ENCODE measurements at regions not wholly inside any gene's neighbourhood (a gene's known extent, or its start where the extent isn't known, plus 50 kb on each side); places are given as distances from the start of the nearest gene placed in this dataset.
"Not testable (repeated sequence)": the region's sequence is repeated elsewhere in the genome, so short reads cannot be mapped to it uniquely, and the experiment has no call there.

DNA sequence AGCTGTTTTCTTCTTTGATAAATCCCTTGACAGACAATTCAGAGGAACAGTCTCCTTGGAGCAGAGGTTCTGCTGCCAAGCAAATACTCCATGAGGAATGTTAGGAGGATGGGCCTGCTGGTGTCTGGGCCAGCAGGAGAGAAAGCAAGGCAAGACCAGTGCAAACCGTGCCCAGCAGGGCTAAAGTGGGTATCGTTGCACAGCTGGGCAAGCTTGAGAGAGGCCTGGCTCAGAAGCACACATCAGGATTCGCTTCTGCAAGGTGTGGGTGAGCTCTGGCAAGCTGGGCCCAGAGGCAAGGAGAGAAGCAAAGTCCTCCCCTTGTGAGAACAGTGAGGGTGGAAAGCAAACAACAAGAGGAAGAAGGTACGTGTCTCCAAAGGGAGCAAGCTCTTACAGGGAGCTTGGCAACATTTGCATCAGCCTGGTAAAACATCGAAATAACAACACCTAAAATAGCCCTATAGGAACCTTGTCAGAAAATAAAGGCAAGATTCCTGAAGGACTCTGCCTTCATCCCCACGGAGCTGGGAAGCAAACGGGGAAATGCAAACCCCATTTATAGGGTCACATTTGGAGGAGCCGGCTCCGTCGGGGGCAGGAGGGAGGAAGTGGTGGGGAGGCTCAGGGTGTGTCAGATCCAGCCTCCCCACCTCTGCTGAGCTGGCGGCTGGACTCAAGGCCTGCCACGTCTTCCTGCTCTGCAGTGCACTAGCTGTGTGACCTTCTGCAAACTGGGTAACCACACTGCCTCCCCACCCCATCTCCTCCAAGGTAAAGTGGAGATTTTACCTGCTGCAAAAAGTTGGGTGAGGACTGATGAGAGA is 62.3 kb upstream of the HIVEP3 start:
- no peaks in the 10 kb centered on the region for H3K36me3 ChIP-seq (ENCODE audit: control insufficient read depth, insufficient read depth, low read length)
- no peak overlapping the region for H3K9ac ChIP-seq (ENCODE audit: low read depth, low read length)
- no peak overlapping the region for H3K4me3 ChIP-seq (ENCODE audit: low read depth, low read length)
- H3K4me1 ChIP-seq (ENCODE audit: control insufficient read depth, insufficient read depth, low read length): peaks cover 14% of the 10 kb centered on the region
- no peaks in the 10 kb centered on the region for H3K9me3 ChIP-seq (ENCODE audit: control insufficient read depth, insufficient read depth, low read length)
- H3K27me3 ChIP-seq (ENCODE audit: control insufficient read depth, insufficient read depth, low read length): no peaks in the 10 kb centered on the region

GRCh38 chr1:41978986-41979385 is 60.3 kb upstream of the HIVEP3 start:
- Histone ChIP-seq H3K36me3 (ENCODE audit: control insufficient read depth, insufficient read depth, low read length) (no peaks in the 10 kb centered on the region), H3K4me3 (ENCODE audit: low read depth, low read length) (no peak overlapping the region), H3K9ac (ENCODE audit: low read depth, low read length) (no peak overlapping the region), H3K27me3 (ENCODE audit: control insufficient read depth, insufficient read depth, low read length) (no peaks in the 10 kb centered on the region), H3K9me3 (ENCODE audit: control insufficient read depth, insufficient read depth, low read length) (no peaks in the 10 kb centered on the region), H3K4me1 (ENCODE audit: control insufficient read depth, insufficient read depth, low read length) (peaks cover 14% of the 10 kb centered on the region)

DNA sequence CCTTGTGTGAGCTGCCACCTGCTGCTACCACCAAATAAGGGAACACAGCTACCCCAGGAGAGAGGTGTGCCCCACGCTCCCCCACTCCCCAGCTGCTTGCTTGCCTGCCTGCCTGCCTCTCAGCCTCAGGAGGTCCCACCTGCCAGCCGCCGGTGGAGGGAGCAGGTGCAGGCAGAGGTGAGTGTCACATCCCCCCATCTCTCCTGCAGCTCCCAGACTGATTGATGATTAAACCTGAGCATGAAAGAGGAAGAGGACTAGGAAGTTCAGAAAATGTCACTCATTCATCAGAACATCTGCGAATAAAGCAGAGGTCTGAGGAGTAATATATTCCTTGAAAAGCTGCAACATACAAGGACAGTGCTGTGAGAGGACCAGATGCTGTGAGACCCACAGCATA is 58.6 kb upstream of the HIVEP3 start:
- Histone ChIP-seq H3K9me3 (ENCODE audit: control insufficient read depth, insufficient read depth, low read length) (no peaks in the 10 kb centered on the region), H3K4me1 (ENCODE audit: control insufficient read depth, insufficient read depth, low read length) (peaks cover 13% of the 10 kb centered on the region), H3K36me3 (ENCODE audit: control insufficient read depth, insufficient read depth, low read length) (no peaks in the 10 kb centered on the region), H3K4me3 (ENCODE audit: low read depth, low read length) (no peak overlapping the region), H3K9ac (ENCODE audit: low read depth, low read length) (no peak overlapping the region), H3K27me3 (ENCODE audit: control insufficient read depth, insufficient read depth, low read length) (no peaks in the 10 kb centered on the region)

DNA sequence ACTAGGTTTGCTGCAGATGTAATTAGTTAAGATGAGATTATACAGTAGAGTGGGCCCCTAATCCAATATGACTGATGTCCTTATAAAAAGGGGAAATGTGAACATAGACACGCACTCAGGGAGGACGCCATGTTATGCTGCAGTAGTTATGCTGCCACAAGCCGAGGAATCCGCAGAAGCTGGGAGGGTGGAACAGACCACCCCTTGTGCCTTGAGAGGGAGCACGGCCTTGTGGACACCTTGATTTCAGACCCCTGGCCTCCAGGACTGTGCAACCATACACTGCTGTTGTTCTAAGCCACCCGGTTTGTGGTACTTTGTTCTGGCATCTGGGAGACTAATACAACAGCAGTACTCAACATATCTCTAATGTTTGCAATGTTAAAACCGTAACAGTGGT is 57.9 kb upstream of the HIVEP3 start:
- Histone ChIP-seq H3K36me3 (ENCODE audit: control insufficient read depth, insufficient read depth, low read length) (no peaks in the 10 kb centered on the region), H3K27me3 (ENCODE audit: control insufficient read depth, insufficient read depth, low read length) (no peaks in the 10 kb centered on the region), H3K9ac (ENCODE audit: low read depth, low read length) (no peak overlapping the region), H3K4me1 (ENCODE audit: control insufficient read depth, insufficient read depth, low read length) (peaks cover 9% of the 10 kb centered on the region), H3K4me3 (ENCODE audit: low read depth, low read length) (no peak overlapping the region), H3K9me3 (ENCODE audit: control insufficient read depth, insufficient read depth, low read length) (no peaks in the 10 kb centered on the region)

GRCh38 chr1:41975850-41976569 is 57.3 kb upstream of the HIVEP3 start:
- Histone ChIP-seq H3K27me3 (ENCODE audit: control insufficient read depth, insufficient read depth, low read length) (no peaks in the 10 kb centered on the region), H3K4me3 (ENCODE audit: low read depth, low read length) (no peak overlapping the region), H3K9ac (ENCODE audit: low read depth, low read length) (no peak overlapping the region), H3K9me3 (ENCODE audit: control insufficient read depth, insufficient read depth, low read length) (no peaks in the 10 kb centered on the region), H3K36me3 (ENCODE audit: control insufficient read depth, insufficient read depth, low read length) (no peaks in the 10 kb centered on the region), H3K4me1 (ENCODE audit: control insufficient read depth, insufficient read depth, low read length) (peaks cover 4% of the 10 kb centered on the region)

- H3K27me3 ChIP-seq (ENCODE audit: control insufficient read depth, insufficient read depth, low read length): no peaks in the 10 kb centered on the region
- no peaks in the 10 kb centered on the region for H3K36me3 ChIP-seq (ENCODE audit: control insufficient read depth, insufficient read depth, low read length)
- H3K9me3 ChIP-seq (ENCODE audit: control insufficient read depth, insufficient read depth, low read length): no peaks in the 10 kb centered on the region
- no peak overlapping the region for H3K4me3 ChIP-seq (ENCODE audit: low read depth, low read length)
- H3K4me1 ChIP-seq (ENCODE audit: control insufficient read depth, insufficient read depth, low read length): no peaks in the 10 kb centered on the region
- no peak overlapping the region for H3K9ac ChIP-seq (ENCODE audit: low read depth, low read length)
Measured at GRCh38 chr1:41975121-41975520, 56.4 kb upstream of the HIVEP3 start.

- H3K27me3 ChIP-seq (ENCODE audit: control insufficient read depth, insufficient read depth, low read length); H3K9me3 ChIP-seq (ENCODE audit: control insufficient read depth, insufficient read depth, low read length); H3K9ac ChIP-seq (ENCODE audit: low read depth, low read length); H3K4me1 ChIP-seq (ENCODE audit: control insufficient read depth, insufficient read depth, low read length); H3K36me3 ChIP-seq (ENCODE audit: control insufficient read depth, insufficient read depth, low read length); H3K4me3 ChIP-seq (ENCODE audit: low read depth, low read length): not testable (repeated sequence)
Measured at GRCh38 chr1:41968557-41968956, 49.8 kb upstream of the HIVEP3 start.

Data from iPS-15b (cell line).